HG03139 (cell line): ENCODE measurements at regions not wholly inside any gene's neighbourhood (a gene's known extent, or its start where the extent isn't known, plus 50 kb on each side); places are given as distances from the start of the nearest gene placed in this dataset.
"Not testable (repeated sequence)": the region's sequence is repeated elsewhere in the genome, so short reads cannot be mapped to it uniquely, and the experiment has no call there.

Experiments used
- ATAC-seq: cut with Tn5 transposase; IDR thresholded peaks from one replicate; pipeline ENCODE4 v1.9.1; 2021; ENCODE audit not compliant: unreplicated experiment

DNA sequence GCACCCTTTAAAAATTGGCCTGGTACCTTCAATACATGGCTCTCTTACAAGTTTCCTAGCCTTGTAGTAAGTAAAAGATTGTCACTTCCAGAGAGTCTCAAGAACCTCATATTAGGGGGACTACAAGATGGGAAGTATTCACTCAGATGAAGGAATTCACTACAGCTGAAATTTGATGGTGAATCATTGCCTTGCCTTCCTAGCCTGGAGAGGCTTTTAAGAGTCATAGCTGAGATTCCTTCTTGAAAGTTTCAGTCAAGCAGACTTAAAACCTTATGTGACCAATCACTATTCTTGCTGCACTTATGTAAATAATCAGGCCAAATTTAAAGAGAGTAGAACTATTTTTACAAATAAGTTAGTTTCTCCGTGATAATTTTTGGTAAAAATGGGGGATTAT, 451.6 kb downstream of the TRHDE start:
- ATAC-seq: no peak

DNA sequence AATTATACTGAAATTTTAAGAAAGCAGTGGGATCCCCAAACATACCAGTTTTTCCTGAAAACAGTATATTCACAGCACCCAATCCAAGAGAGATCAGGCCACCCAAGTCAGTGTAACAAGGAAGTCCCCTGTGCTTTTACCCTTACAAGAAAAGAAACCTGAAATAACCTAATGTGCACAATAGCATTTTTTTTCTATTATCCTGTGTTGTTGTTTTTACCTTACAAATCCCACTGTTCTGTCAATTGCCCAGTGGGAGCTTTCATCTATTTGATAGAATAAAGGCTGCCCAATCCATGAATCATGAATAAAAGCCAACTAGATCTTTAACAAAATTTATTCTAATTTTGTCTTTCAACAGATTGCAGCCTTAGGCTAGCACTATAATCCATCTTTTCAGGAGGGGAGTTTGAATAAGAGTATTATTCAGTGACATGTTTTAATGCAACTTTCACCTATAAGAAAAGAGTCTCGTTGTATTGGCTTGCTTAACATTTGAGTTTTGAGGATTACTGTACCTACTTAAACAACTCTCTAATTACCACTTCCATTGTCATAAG, 457.4 kb downstream of the TRHDE start:
- ATAC-seq: no peak

DNA sequence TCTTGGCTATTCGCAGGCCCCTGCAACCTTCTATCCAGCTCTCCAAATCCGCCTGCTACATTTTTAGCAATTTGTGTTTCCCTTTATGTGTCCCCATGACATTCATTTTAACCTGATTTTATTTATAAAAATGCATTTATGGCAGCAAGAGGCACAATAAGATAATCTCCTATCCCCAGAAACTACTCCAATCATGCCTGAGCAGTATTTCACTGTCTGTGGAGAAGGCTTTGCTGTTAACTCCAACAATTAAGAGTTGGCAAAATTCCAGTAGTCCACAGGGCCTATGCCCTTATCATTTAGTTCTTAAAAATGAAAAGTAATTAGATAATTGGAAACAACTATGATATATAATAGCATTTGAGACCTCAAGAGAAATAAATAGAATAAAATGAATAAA, 462.4 kb downstream of the TRHDE start:
- no peak for ATAC-seq

DNA sequence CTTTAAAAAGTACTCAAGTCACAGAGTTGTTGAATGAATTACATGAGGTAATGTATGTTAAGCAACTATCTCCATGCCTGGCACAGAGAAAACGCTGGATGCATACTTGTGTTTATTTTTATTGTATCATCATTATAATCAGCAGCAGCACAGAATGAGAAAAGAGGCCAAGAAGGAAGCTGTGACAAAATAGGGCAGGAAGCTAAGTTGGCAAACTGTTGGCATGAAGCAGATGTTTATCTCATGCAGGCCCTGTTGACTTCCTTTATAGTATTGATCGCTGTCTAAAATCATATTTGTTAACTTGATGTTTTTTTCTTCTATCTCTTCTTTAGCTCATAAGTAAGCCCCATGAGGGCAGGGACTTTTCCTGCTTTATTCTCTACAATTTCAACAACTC, 466.6 kb downstream of the TRHDE start:
- ATAC-seq: no peak

DNA sequence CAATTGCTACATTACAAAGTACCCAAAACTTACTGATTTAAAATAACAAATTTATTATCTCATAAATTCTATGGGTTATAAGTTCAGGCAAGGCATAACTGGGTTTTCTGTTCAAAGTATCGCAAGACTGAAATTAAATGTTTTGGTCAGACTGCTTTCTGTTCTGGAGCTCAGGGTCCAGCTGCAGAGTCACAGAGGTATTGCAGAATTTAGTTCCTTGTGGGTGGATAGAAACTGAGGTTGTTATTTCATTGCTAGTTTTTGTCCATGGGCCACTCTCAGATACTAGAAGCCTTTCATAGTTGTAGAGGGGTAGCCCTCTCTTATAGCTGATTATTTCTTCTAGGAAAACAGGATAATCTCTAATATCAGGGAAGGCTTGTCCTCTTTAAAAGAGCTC, 467.9 kb downstream of the TRHDE start:
- ATAC-seq: no peak

DNA sequence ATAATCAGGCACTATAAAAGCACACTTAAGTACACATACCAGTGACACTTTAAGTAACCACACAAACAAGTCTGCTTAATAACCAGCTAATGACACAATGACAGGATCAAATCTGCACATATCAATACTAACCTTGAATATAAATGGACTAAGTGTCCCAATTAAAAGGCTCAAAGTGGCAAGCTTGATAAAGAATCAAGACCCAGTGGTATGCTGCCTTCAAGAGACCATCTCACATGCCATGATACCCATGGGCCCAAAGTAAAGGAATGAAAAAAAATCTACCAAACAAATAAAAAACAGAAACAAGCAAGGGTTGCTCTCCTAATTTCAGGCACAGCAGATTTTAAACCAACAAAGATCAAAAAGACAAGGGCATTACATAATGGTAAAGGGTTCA, 470.4 kb downstream of the TRHDE start:
- ATAC-seq: no peak

DNA sequence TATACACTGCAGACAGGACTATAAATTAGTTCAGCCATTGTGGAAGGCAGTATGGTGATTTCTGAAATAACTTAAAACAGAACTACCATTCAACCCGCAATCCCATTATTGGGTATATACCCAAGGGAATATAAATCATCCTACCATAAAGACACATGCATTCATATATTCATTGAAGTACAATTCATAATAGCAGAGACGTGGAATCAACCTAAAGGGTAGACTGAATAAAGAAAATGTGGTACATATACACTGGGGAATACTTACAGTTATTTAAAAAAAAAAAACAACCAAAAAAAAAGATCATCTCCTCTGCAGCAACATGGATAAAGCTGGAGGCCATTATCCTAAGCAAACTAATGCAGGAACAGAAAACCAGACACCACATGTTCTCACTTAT, 473.9 kb downstream of the TRHDE start:
- no peak for ATAC-seq

DNA sequence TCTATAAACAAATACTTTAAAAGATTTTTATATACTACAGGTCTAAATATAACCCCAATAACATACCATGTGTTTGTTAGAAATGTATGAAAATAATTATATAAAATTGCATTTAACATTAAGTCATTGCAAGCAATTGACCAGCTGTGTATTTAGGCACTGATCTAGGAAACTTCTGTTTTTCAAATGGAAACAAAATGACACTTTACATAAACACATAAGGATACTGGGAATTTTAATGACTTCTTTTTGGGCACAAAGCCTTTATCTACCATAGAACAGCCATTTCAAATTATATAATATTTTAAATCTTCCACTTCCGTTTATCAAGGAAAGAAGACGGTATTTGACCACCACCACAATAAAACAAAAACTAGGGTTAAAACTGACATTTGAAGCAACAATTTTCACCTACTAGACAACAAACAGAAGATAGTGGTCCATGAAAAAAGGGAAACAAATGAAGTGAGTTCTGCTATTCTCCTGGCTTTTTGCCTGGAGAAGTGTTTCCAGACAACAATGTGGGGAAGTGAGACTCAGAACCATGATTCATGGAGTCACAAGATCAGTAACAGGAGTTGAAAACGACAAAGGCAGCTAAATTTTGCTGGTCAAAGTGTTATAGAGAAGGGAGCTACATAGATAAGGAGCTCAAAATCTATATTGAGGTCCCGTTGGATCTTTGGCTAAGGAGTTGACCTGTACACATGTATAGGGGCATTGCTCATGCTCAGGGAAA, 475.1 kb downstream of the TRHDE start:
- ATAC-seq: no peak

DNA sequence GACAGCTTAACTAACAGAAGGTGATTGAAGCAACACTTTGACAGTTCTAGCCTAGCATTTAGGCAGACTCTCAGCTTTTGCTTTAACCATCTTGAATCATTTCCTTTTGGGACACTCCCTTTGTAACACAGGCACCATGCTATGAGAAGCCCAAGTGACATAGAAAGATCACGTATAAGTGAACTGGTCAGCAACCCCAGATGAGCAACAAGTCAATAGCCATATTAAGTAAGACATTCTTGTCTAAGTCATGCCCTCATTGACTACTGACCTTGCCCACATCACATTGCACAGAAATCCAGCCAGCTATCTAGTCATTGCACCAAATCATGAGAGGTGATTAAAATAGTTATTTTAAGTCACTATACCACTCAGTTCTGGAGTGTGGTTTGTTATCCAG, 476.8 kb downstream of the TRHDE start:
- no peak for ATAC-seq

DNA sequence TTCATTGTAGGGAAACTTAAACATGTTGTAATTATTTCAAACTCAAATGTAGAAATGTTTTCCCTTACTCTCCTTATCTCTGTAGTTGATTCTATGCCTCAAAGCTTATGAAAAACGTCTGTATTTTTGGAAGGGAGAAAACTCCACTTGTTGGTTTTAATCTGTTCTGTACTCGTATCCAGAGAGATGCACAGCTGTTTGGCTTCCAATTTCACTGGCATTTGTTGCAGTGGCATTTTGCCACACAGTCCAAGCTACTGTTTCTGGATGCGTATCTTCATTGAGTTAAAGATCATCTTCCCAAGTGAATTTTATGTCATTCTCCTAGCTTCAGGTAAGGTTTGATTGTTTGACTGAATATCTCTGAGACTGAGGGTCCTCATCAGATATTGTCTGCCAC, 481.4 kb downstream of the TRHDE start:
- ATAC-seq: no peak

DNA sequence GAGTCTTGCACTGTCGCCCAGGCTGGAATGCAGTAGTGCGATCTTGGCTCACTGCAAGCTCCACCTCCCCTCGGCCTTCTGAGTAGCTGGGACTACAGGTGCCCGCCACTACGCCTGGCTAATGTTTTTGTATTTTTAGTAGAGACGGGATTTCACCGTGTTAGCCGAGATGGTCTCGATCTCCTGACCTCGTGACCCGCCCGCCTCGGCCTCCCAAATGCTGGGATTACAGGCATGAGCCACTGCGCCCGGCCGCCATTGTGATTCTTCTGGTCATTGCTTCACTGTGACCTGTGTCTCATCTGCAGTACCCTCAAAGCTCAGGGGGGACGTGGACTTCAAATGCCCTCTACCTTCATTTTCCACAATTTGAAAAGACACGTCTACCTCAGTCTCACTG, 481.9 kb downstream of the TRHDE start:
- not testable (repeated sequence) for ATAC-seq

DNA sequence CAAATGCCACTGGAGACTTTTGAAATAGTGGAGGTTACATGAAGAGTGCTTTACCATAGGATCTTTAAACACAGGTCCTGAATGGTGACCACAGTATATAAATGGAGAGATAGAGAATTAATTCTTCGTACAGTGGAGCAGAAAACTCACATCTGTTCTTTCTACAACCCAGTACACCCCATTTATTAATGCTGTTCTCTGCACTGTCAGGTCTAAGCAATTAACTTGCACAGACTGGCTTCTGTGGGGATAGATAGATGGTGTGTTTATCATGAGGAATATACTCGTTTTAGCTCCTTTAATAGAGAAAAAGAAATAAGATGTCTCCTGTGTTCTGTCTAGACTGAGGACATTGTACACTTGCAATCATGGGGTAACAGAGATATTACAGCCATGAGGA, 494.3 kb downstream of the TRHDE start:
- no peak for ATAC-seq

DNA sequence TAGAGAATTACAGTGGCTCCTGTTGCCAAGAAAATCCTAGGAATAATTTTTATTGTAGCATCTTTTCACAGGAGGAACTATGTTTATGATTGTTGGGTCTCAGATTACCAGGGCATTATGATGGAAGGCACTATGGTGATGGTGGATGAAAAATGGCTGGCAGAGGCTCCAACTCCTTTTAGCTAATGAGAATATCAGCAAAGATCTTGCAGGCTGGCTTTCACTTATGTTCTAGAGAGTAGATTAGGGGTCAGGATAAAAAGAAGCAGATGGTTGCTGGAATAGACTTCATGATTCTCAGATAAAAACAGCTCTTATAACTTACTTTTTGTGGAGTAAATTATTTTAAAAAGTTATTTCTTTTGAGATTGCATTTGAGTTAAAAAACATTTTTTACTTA, 501.9 kb downstream of the TRHDE start:
- ATAC-seq: no peak

DNA sequence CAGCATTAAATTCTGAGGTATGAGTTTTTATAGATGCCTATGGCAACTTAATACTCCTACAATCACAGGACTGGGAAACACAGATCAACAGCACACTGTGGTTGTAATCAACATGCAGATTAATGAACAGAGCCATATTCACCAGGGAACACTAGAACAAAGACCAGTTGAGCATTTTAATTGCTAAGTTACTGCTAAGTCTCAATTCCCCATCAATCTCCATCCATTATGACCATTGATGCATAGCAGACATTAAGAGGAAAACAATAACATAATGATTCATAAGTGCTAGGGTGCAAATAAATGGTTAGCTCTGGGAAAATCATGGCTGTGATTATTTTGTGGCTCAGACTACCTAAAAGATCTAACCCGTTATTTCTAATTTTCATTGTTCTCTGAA, 505.6 kb downstream of the TRHDE start:
- ATAC-seq: no peak

DNA sequence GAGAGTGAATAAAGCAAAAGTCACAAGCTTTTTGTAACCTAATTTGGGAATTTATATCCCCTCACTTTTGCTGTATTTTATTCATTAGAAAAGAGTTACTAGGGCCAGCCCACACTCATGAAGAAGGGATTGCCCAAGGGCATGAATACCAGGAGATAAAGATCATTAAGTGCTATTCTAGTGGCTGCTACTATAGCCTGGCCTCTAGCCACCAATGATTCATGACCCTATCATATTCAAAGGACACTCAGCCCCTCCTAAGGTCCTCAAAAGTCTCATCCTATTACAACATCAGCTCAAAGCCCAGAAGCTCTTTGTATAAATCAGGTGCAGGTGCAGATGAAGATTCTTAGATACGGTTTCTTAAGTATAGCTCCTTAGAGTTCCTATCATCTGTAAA, 518.1 kb downstream of the TRHDE start:
- no peak for ATAC-seq

DNA sequence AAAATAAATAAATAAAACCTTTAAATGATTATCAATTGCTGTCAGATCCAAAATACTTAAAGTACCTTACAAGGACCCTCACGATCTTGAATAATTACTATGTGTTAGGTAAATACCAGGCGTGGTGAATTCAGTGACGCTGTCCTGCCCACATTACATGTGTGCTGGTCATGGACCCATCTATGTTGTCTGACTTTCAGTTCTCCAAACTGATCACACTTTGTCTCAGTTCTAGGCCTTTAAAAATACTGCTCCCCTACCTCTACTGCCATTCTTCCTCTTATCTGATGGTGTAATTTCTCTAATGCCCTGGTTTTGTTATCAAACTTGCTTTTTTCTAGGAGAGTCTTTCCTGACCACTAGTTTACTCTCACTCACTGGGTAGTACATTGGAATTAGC, 520.7 kb downstream of the TRHDE start:
- no peak for ATAC-seq

DNA sequence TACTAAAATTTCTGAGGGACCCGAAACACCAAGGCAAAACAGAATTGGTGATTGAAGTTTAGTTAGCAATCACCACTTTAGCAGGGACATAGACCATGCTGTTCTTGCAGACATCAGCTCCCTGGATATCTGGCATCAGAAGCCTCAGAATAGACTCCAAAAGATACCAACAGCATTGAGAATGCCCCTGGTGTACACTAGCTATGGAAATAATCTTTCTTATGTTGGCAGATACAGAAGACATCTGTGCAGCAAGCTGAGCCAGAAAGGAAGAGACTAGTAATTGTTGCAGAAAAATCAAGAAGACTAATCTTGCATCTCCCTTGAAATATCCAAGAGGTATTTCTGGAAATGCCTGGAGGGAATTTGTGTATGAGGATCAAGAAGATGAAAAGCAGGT, 521.6 kb downstream of the TRHDE start:
- ATAC-seq: no peak

DNA sequence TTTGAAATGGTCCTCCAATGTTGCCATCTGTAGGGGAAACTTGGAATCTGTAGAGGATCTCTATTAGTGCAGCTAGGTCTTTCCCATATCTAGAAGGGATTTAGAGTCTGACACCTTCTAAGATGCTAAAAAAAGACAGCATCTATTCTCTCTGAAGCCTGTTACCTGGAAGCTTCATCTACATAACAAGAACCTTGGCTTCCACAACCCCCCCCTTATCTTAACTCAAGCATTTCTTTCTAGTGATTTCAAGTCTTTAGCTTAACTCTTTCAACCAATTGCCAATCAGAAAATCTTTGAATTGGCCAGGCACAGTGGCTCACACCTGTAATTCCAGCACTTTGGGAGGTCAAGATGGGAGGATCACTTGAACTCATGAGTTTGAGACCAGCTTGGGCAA, 543.3 kb downstream of the TRHDE start:
- ATAC-seq: no peak

DNA sequence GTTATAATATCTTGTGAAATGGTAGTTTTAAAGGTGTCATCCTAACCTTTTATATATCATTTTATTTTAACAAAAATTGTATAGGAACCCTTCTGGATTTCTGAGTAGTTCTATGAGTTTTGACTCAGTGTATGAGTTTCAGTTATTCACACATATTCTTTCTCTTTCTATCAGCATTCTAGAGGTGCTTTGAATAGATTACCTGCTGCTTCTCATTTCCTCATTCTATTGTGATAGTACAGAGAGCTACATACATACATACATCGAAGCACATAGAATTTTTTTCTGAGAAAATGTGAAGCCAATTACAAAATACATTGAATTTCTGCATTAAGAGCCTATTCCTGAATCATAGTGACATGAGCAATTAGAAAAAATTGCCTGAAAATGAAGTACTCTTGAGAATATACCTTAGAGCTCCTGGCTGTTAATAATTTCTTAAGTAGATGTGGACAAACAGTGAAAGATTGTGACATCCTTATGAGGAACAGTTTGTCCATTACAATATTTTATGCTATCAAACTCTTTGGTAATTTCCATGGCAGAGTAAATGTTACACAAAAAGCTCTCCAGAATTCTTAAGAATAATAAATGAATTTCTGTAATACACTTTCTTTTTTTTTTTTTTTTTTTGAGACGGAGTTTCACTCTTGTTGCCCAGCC, 556.6 kb downstream of the TRHDE start:
- ATAC-seq: no peak

DNA sequence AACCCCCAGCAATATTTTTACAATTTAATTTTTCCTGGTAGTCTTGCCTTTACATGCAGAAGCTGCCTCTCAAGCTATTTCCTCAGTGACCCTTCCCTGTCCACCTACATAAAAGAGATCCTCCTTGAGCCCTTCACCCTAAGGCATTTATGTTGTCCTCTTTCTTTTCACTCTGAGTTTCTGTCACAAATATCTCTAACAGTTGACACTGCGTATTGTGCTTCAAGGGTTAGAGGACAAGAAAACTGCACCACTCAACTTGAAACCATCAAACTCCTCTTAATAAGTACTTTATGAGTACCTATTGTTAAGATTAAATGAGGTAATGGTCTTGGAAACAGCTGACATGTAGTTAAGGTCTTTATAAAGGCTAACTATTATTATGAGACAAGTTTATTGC, 557.7 kb downstream of the TRHDE start:
- no peak for ATAC-seq

DNA sequence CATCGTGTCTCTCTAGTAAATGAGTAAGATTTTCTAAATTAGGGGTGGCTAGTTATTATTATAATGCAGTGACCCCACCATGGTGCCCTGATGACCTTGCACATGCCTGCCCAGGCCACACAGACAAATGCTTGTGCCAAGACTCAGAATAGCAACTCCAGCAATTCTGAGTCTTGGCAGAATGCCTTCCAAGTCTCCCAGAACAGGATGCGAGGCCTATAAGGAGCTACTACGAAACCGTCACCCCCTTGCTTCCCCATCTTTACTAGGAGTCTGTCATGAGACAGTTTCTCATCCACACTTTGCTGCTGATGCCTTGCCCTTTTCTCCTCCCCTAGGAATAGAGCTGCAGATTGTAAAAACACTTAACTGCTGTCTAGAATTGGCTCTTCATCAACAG, 559.9 kb downstream of the TRHDE start:
- no peak for ATAC-seq

DNA sequence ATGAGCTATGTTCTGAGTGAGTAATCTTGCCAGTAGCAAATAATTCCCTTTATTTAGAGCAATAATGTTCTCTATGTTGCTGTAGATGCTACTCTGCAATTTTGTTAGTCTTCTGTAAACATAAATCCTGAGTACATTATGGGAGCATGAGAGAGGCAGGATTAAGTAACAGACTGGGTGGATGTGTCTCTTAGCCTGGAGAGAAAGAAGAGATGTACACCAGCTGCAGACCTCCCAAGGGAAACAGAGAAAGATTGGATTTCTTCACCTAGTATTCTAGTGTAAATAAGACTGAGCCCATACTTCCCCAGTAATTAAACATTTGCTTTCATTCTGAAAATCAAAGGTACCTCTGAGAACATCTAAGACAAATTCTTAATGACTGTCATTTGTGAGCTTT, 564.0 kb downstream of the TRHDE start:
- ATAC-seq: no peak

DNA sequence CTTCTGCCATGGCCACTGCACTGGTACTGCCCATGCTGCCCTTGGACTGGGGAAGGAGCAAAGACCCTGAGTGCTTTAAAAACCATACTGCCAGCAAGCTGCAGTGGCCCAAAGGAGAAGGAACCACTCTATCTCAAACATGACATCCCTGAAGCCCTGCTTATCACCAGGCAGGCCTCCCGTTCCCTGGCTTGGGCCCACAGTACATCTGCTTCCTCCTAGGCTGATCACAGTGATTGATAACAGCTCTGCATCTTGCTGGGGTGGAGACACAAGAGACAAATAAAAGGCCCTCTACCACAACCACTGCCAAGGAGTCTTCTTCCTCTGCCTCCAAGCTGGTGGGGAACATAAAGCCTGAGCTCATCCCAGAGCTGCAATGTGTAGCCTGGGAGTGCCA, 567.5 kb downstream of the TRHDE start:
- no peak for ATAC-seq
